ENCODE measurements at regions not wholly inside any gene's neighbourhood (a gene's known extent, or its start where the extent isn't known, plus 50 kb on each side); places are given as distances from the start of the nearest gene placed in this dataset.

- DNase-seq = no peak
Observed at GRCh38 chr1:29839726-29840125, 603.4 kb downstream of the PTPRU start.

- DNase-seq = no peak
Observed at GRCh38 chr1:29838738-29839320, 602.5 kb downstream of the PTPRU start.

GRCh38 chr1:29836651-29837646 lies 600.6 kb downstream of the PTPRU start:
- no peak for DNase-seq

- DNase-seq = no peak
Observed at GRCh38 chr1:29835874-29836273, 599.6 kb downstream of the PTPRU start.

GRCh38 chr1:29835406-29835805 lies 599.1 kb downstream of the PTPRU start:
- no peak for DNase-seq

GRCh38 chr1:29833581-29833980 lies 597.3 kb downstream of the PTPRU start:
- no peak for DNase-seq

- no peak for DNase-seq
Observed at GRCh38 chr1:29832936-29833335, 596.6 kb downstream of the PTPRU start.

- DNase-seq = no peak
Observed at GRCh38 chr1:29832471-29832870, 596.1 kb downstream of the PTPRU start.

GRCh38 chr1:29831500-29832117 lies 595.3 kb downstream of the PTPRU start:
- no peak for DNase-seq

- DNase-seq = no peak
Observed at GRCh38 chr1:29830916-29831315, 594.6 kb downstream of the PTPRU start.

GRCh38 chr1:29830383-29830782 lies 594.1 kb downstream of the PTPRU start:
- DNase-seq = no peak

GRCh38 chr1:29829448-29830344 lies 593.4 kb downstream of the PTPRU start:
- no peak for DNase-seq

- DNase-seq = no peak
Observed at GRCh38 chr1:29828526-29829447, 592.5 kb downstream of the PTPRU start.

- no peak for DNase-seq
Observed at GRCh38 chr1:29827801-29828525, 591.6 kb downstream of the PTPRU start.

- DNase-seq = no peak
Observed at GRCh38 chr1:29827237-29827750, 591.0 kb downstream of the PTPRU start.

- DNase-seq = no peak
Observed at GRCh38 chr1:29826646-29827045, 590.3 kb downstream of the PTPRU start.

GRCh38 chr1:29825941-29826415 lies 589.7 kb downstream of the PTPRU start:
- no peak for DNase-seq

GRCh38 chr1:29825274-29825940 lies 589.1 kb downstream of the PTPRU start:
- no peak for DNase-seq

GRCh38 chr1:29824511-29825273 lies 588.4 kb downstream of the PTPRU start:
- no peak for DNase-seq
